ENCODE measurements at regions not wholly inside any gene's neighbourhood (a gene's known extent, or its start where the extent isn't known, plus 50 kb on each side); places are given as distances from the start of the nearest gene placed in this dataset.

GRCh38 chr11:15867871-15868270 lies 488.5 kb downstream of the SOX6 start:
- TF ChIP-seq ZFX (IDR thresholded peaks at IDR 0.05): no peak
- TF ChIP-seq, protein P1, sequence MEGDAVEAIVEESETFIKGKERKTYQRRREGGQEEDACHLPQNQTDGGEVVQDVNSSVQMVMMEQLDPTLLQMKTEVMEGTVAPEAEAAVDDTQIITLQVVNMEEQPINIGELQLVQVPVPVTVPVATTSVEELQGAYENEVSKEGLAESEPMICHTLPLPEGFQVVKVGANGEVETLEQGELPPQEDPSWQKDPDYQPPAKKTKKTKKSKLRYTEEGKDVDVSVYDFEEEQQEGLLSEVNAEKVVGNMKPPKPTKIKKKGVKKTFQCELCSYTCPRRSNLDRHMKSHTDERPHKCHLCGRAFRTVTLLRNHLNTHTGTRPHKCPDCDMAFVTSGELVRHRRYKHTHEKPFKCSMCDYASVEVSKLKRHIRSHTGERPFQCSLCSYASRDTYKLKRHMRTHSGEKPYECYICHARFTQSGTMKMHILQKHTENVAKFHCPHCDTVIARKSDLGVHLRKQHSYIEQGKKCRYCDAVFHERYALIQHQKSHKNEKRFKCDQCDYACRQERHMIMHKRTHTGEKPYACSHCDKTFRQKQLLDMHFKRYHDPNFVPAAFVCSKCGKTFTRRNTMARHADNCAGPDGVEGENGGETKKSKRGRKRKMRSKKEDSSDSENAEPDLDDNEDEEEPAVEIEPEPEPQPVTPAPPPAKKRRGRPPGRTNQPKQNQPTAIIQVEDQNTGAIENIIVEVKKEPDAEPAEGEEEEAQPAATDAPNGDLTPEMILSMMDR (conservative IDR thresholded peaks at IDR 0.05): no peak
